Uterus (tissue), 3 donors: ENCODE measurements at regions not wholly inside any gene's neighbourhood (a gene's known extent, or its start where the extent isn't known, plus 50 kb on each side); places are given as distances from the start of the nearest gene placed in this dataset.

ENCODE experiments used
- DNase-seq, 2 donors: peaks; one replicate each; pipeline ENCODE4 v3.0.0-alpha.2; 2019 to 2020
- H3K27ac ChIP-seq, 2 donors: fragments of 200-600 bp; sonication (generic); 1 replicate in 1 of 2; 2 replicates in 1 of 2; pipeline ENCODE4 v1.5.1; 2016 to 2018
- H3K27me3 ChIP-seq, 2 donors: fragments of 200-600 bp; sonication (generic); one replicate each; pipeline ENCODE4 v1.5.1; 2018 to 2019; ENCODE audit warnings: control low read depth in 1 of 2
- H3K36me3 ChIP-seq, 2 donors: fragments of 200-600 bp; sonication (generic); one replicate each; pipeline ENCODE4 v1.5.1; 2019; ENCODE audit warnings: control low read depth in 1 of 2
- H3K4me1 ChIP-seq, 2 donors: fragments of 200-600 bp; sonication (generic); one replicate each; pipeline ENCODE4 v1.5.1; 2018 to 2019; ENCODE audit warnings: control low read depth in 1 of 2
- H3K4me3 ChIP-seq, 2 donors: fragments of 200-600 bp; sonication (generic); 1 replicate in 1 of 2; 2 replicates in 1 of 2; pipeline ENCODE4 v1.5.1; 2018 to 2019; ENCODE audit warnings: mild to moderate bottlenecking in 1 of 2
- H3K9me3 ChIP-seq, 2 donors: fragments of 200-600 bp; sonication (generic); one replicate each; pipeline ENCODE4 v1.5.1; 2019; ENCODE audit warnings: control low read depth in 1 of 2
- CTCF ChIP-seq, 4 experiments: fragments of 200-600 bp in 2 of 4; fragments of 450-650 bp in 2 of 4; sonication (generic) in 2 of 4; IDR thresholded peaks; one replicate each; pipeline ENCODE4 v1.5.1; 2016 to 2019; ENCODE audit warnings: antibody characterized with exemption in 4 of 4, mild to moderate bottlenecking in 2 of 4, moderate library complexity in 1 of 4
- POLR2A ChIP-seq, 2 donors: fragments of 450-650 bp; IDR thresholded peaks; one replicate each; pipeline ENCODE4 v1.6.1; 2016; ENCODE audit warnings: antibody characterized with exemption in 2 of 2, mild to moderate bottlenecking in 1 of 2, moderate library complexity in 1 of 2
- intact Hi-C: fragments of 100-400 bp; cut with DNase I; formaldehyde crosslinking; loops from one replicate; pipeline ENCODE4 v1.15.1; 2023; ENCODE audit warnings: low total_unique reads
- donor health status: DM: yes; HTN: yes; CAD: no.

GRCh38 chr4:15364183-15364582 is 63.6 kb upstream of the C1QTNF7 start:
- intact Hi-C loops: no loop called here
- TF ChIP-seq CTCF (IDR thresholded peaks at IDR 0.05) (no peak), POLR2A (IDR thresholded peaks at IDR 0.05) (no peak)
- H3K27ac ChIP-seq: no peak overlapping the region
- no peaks in the 10 kb centered on the region for H3K9me3 ChIP-seq
- no peak overlapping the region for H3K4me3 ChIP-seq
- no peak for DNase-seq
- no peaks in the 10 kb centered on the region for H3K36me3 ChIP-seq
- H3K4me1 ChIP-seq: no peaks in the 10 kb centered on the region
- H3K27me3 ChIP-seq: no peaks in the 10 kb centered on the region

- H3K36me3 ChIP-seq: no peaks in the 10 kb centered on the region
- peak overlapping the region in 1 of 2 donors; percentile 0 for H3K27ac ChIP-seq
- no peak for DNase-seq
- intact Hi-C loops: no loop called here
- TF ChIP-seq CTCF (IDR thresholded peaks at IDR 0.05) (no peak), POLR2A (IDR thresholded peaks at IDR 0.05) (no peak)
- no peak overlapping the region for H3K4me3 ChIP-seq
- H3K9me3 ChIP-seq: no peaks in the 10 kb centered on the region
- H3K27me3 ChIP-seq: no peaks in the 10 kb centered on the region
- no peaks in the 10 kb centered on the region for H3K4me1 ChIP-seq
Observed at GRCh38 chr4:15365641-15366040, 62.2 kb upstream of the C1QTNF7 start.

GRCh38 chr4:15366721-15367120 is 61.1 kb upstream of the C1QTNF7 start:
- no peaks in the 10 kb centered on the region for H3K36me3 ChIP-seq
- no peaks in the 10 kb centered on the region for H3K9me3 ChIP-seq
- no peak overlapping the region for H3K4me3 ChIP-seq
- intact Hi-C loops: no loop called here
- peak overlapping the region; percentile 0 to 18 for H3K27ac ChIP-seq
- H3K4me1 ChIP-seq: no peaks in the 10 kb centered on the region
- H3K27me3 ChIP-seq: no peaks in the 10 kb centered on the region
- no peak for TF ChIP-seq CTCF (IDR thresholded peaks at IDR 0.05)
- TF ChIP-seq POLR2A (IDR thresholded peaks at IDR 0.05): no peak
- DNase-seq: no peak

GRCh38 chr4:15368856-15369255 is 59.0 kb upstream of the C1QTNF7 start:
- Histone ChIP-seq H3K4me3 (no peak overlapping the region), H3K27ac (peak overlapping the region in 1 of 2 donors; percentile 53), H3K4me1 (no peaks in the 10 kb centered on the region), H3K27me3 (no peaks in the 10 kb centered on the region), H3K36me3 (no peaks in the 10 kb centered on the region), H3K9me3 (no peaks in the 10 kb centered on the region)
- intact Hi-C loops: no loop called here
- TF ChIP-seq POLR2A (IDR thresholded peaks at IDR 0.05) (no peak), CTCF (IDR thresholded peaks at IDR 0.05) (no peak)
- no peak for DNase-seq

- H3K36me3 ChIP-seq: no peaks in the 10 kb centered on the region
- TF ChIP-seq CTCF (IDR thresholded peaks at IDR 0.05) (no peak), POLR2A (IDR thresholded peaks at IDR 0.05) (no peak)
- H3K27me3 ChIP-seq: no peaks in the 10 kb centered on the region
- H3K4me3 ChIP-seq: no peak overlapping the region
- intact Hi-C loops: no loop called here
- H3K9me3 ChIP-seq: no peaks in the 10 kb centered on the region
- no peak overlapping the region for H3K27ac ChIP-seq
- H3K4me1 ChIP-seq: no peaks in the 10 kb centered on the region
- DNase-seq: no peak
Observed at GRCh38 chr4:15370296-15370695, 57.5 kb upstream of the C1QTNF7 start.
